ENCODE measurements at regions not wholly inside any gene's neighbourhood (a gene's known extent, or its start where the extent isn't known, plus 50 kb on each side); places are given as distances from the start of the nearest gene placed in this dataset.

GRCh38 chr2:147428120-147428747, 416.6 kb upstream of the ACVR2A start:
- TF ChIP-seq POLR2A (IDR thresholded peaks at IDR 0.05; ENCODE audit: borderline replicate concordance, extremely low read depth, insufficient read depth, insufficient read length) (no peak), CTCF (IDR thresholded peaks at IDR 0.05 in 2 of 3, conservative IDR thresholded peaks at IDR 0.05 in 1 of 3; ENCODE audit: borderline replicate concordance in 1 of 3, insufficient read depth in 1 of 3, low read depth in 2 of 3, low read length in 2 of 3) (no peak), POLR2AphosphoS5 (IDR thresholded peaks at IDR 0.05; ENCODE audit: low read depth, low read length) (no peak)
